H9 (cell line): ENCODE measurements at regions not wholly inside any gene's neighbourhood (a gene's known extent, or its start where the extent isn't known, plus 50 kb on each side); places are given as distances from the start of the nearest gene placed in this dataset.
"Not testable (repeated sequence)": the region's sequence is repeated elsewhere in the genome, so short reads cannot be mapped to it uniquely, and the experiment has no call there.

Source experiments
- DNase-seq: peaks from one replicate; pipeline ENCODE4 v3.0.0-alpha.2; 2017
- H2AFZ ChIP-seq: one replicate; pipeline ENCODE4 v1.6.1; 2013; ENCODE audit warnings: mild to moderate bottlenecking, low read length, control low read depth, moderate library complexity
- H2AK5ac ChIP-seq: 2 replicates; pipeline ENCODE4 v1.6.1; 2013; ENCODE audit warnings: low read length, control low read depth, mixed read lengths; ENCODE audit not compliant: insufficient read length
- H2BK120ac ChIP-seq: one replicate; pipeline ENCODE4 v1.6.1; 2013; ENCODE audit warnings: low read depth, mild to moderate bottlenecking, low read length, control low read depth, inconsistent platforms; ENCODE audit not compliant: poor library complexity, severe bottlenecking
- H2BK12ac ChIP-seq: 2 replicates; pipeline ENCODE4 v1.6.1; 2013; ENCODE audit warnings: low read length, control low read depth, mixed read lengths, low read depth; ENCODE audit not compliant: insufficient read length
- H2BK15ac ChIP-seq: 2 replicates; pipeline ENCODE4 v1.6.1; 2013; ENCODE audit warnings: low read depth, low read length, control low read depth
- H2BK20ac ChIP-seq: one replicate; pipeline ENCODE4 v1.6.1; 2013; ENCODE audit warnings: low read depth, mild to moderate bottlenecking, low read length, control low read depth, inconsistent platforms; ENCODE audit not compliant: poor library complexity, severe bottlenecking
- H2BK5ac ChIP-seq: 2 replicates; pipeline ENCODE4 v1.6.1; 2013; ENCODE audit warnings: low read length, control low read depth, mixed read lengths; ENCODE audit not compliant: insufficient read length
- H3K14ac ChIP-seq: 2 replicates; pipeline ENCODE4 v1.6.1; 2013; ENCODE audit warnings: low read length, control low read depth; ENCODE audit not compliant: insufficient read depth
- H3K18ac ChIP-seq: 2 replicates; pipeline ENCODE4 v1.6.1; 2013; ENCODE audit warnings: low read depth, mild to moderate bottlenecking, mixed read lengths, low read length, control low read depth; ENCODE audit not compliant: insufficient read length
- H3K23ac ChIP-seq: 2 replicates; pipeline ENCODE4 v1.6.1; 2013; ENCODE audit warnings: low read length, control low read depth, mixed read lengths, low read depth; ENCODE audit not compliant: insufficient read length
- H3K23me2 ChIP-seq: 2 replicates; pipeline ENCODE4 v1.6.1; 2013; ENCODE audit warnings: low read depth, mild to moderate bottlenecking, mixed read lengths, low read length, control low read depth; ENCODE audit not compliant: insufficient read length, poor library complexity, severe bottlenecking
- H3K27ac ChIP-seq: 2 replicates; pipeline ENCODE4 v1.5.1; 2013; ENCODE audit warnings: low read length, control low read depth, mixed read lengths, low read depth; ENCODE audit not compliant: insufficient read length
- H3K27me3 ChIP-seq: 2 replicates; pipeline ENCODE4 v1.6.1; 2013; ENCODE audit warnings: low read length, control low read depth, inconsistent platforms; ENCODE audit not compliant: insufficient read depth
- H3K4ac ChIP-seq: 2 replicates; pipeline ENCODE4 v1.6.1; 2013; ENCODE audit warnings: low read depth, mild to moderate bottlenecking, control low read depth, inconsistent platforms, low read length, moderate library complexity
- H3K4me1 ChIP-seq: 2 replicates; pipeline ENCODE4 v1.6.1; 2013; ENCODE audit warnings: low read length, control low read depth, inconsistent platforms; ENCODE audit not compliant: insufficient read depth
- H3K4me2 ChIP-seq: 2 replicates; pipeline ENCODE4 v1.6.1; 2013; ENCODE audit warnings: low read length, control low read depth, mixed read lengths; ENCODE audit not compliant: insufficient read length, insufficient read depth
- H3K56ac ChIP-seq: 2 replicates; pipeline ENCODE4 v1.6.1; 2013; ENCODE audit warnings: low read depth, mild to moderate bottlenecking, mixed read lengths, low read length, control low read depth; ENCODE audit not compliant: insufficient read length
- H3K79me1 ChIP-seq: 2 replicates; pipeline ENCODE4 v1.6.1; 2013; ENCODE audit warnings: low read depth, mild to moderate bottlenecking, moderate library complexity, low read length, control low read depth, inconsistent platforms; ENCODE audit not compliant: insufficient read depth, poor library complexity, severe bottlenecking
- H3K79me2 ChIP-seq: 2 replicates; pipeline ENCODE4 v1.6.1; 2013; ENCODE audit warnings: low read length, control low read depth, inconsistent platforms; ENCODE audit not compliant: insufficient read depth
- H3K9ac ChIP-seq: 2 replicates; pipeline ENCODE4 v1.6.1; 2013; ENCODE audit warnings: low read length, control low read depth, mixed read lengths; ENCODE audit not compliant: insufficient read length; ENCODE audit errors: extremely low read depth
- H3K9me3 ChIP-seq: one replicate; pipeline ENCODE4 v1.6.1; 2013; ENCODE audit warnings: low read depth, low read length, inconsistent platforms; ENCODE audit not compliant: control insufficient read depth
- H3T11ph ChIP-seq: one replicate; pipeline ENCODE4 v1.6.1; 2013; ENCODE audit warnings: mild to moderate bottlenecking, low read length, control low read depth, inconsistent platforms
- H4K20me1 ChIP-seq: one replicate; pipeline ENCODE4 v1.6.1; 2013; ENCODE audit not compliant: control insufficient read depth, insufficient read length, insufficient read depth
- H4K5ac ChIP-seq: 2 replicates; pipeline ENCODE4 v1.6.1; 2013; ENCODE audit warnings: low read depth, mild to moderate bottlenecking, mixed read lengths, low read length, control low read depth; ENCODE audit not compliant: insufficient read length
- H4K8ac ChIP-seq: replicated peaks from 2 replicates; pipeline ENCODE4 v1.6.1; 2013; ENCODE audit warnings: low read length, control low read depth, mixed read lengths, low read depth; ENCODE audit not compliant: insufficient read length
- H4K91ac ChIP-seq: 2 replicates; pipeline ENCODE4 v1.6.1; 2013; ENCODE audit warnings: low read depth, mild to moderate bottlenecking, moderate library complexity, mixed read lengths, low read length, control low read depth; ENCODE audit not compliant: insufficient read length
- H3K27ac Mint-ChIP-seq, 3 experiments: 2 replicates in 2 of 3; 3 replicates in 1 of 3; pipeline ENCODE4 v1.8.0; 2020 to 2021; ENCODE audit warnings: mixed read lengths in 3 of 3, mild to moderate bottlenecking in 1 of 3, moderate library complexity in 1 of 3
- H3K27me3 Mint-ChIP-seq: 2 replicates; pipeline ENCODE4 v1.8.0; 2021; ENCODE audit warnings: low read depth, mild to moderate bottlenecking, moderate library complexity, mixed read lengths
- H3K36me3 Mint-ChIP-seq, 3 experiments: 2 replicates in 2 of 3; 3 replicates in 1 of 3; pipeline ENCODE4 v1.8.0; 2020 to 2021; ENCODE audit warnings: low read depth in 3 of 3, mixed read lengths in 3 of 3; ENCODE audit not compliant: insufficient read depth in 1 of 3
- H3K4me1 Mint-ChIP-seq, 2 experiments: 2 replicates each; pipeline ENCODE4 v1.8.0; 2020; ENCODE audit warnings: mixed read lengths in 2 of 2
- H3K4me3 Mint-ChIP-seq, 2 experiments: 2 replicates in 1 of 2; 3 replicates in 1 of 2; pipeline ENCODE4 v1.8.0; 2020 to 2021; ENCODE audit warnings: mild to moderate bottlenecking in 2 of 2, mixed read lengths in 2 of 2, moderate library complexity in 1 of 2
- H3K9me3 Mint-ChIP-seq, 2 experiments: 2 replicates in 1 of 2; 3 replicates in 1 of 2; pipeline ENCODE4 v1.8.0; 2020; ENCODE audit warnings: mild to moderate bottlenecking in 2 of 2, mixed read lengths in 2 of 2, moderate library complexity in 1 of 2
- WGBS: extraction: QIAGEN DNeasy Blood & Tissue Kit; methylation state at CpG from one replicate; pipeline ENCODE4 v1.1.7; 2013; ENCODE audit warnings: missing lambda C conversion rate, low lambda C conversion rate, mixed read lengths; ENCODE audit not compliant: insufficient read length; ENCODE audit errors: extremely low coverage; 5-methylcytosine and 5-hydroxymethylcytosine counted together
- TF ChIP-seq, protein P1 (sequence below): fragments of 200-600 bp; sonication (generic); conservative IDR thresholded peaks from 3 replicates; pipeline ENCODE4 v1.8.0; 2021; ENCODE audit warnings: antibody characterized with exemption, mild to moderate bottlenecking

DNA sequence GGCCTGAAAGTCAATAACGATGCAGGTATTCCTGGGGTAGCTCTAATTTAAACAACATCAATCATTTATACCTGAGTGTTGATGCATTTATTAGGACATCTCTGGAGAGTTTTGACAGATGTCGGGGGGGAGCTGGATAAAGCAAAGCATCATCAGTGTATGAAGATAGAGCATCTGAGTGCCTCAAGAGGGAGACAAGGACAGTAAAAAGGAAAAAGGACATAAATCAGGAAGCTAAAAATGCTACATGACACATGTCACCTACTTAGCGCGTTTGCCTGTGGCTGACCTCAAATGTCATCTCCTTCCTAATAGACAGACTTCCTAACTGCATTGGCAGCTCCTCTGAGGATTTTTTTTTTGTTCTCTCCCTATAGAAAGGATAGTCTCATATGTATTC is 259.5 kb upstream of the PKP2 start:
- H2BK15ac ChIP-seq: no peak overlapping the region
- H3K4ac ChIP-seq: no peak overlapping the region
- no peak for DNase-seq
- no peak overlapping the region for H3K23ac ChIP-seq
- Mint-ChIP-seq H3K36me3 (peaks cover 3 to 17% (median 11%) of the 10 kb centered on the region in 3 experiments; a peak in 6 of 7 replicates), H3K27me3 (no peaks in the 10 kb centered on the region; the same call in 1 of the 2 replicates), H3K9me3 (peaks cover 38 to 47% of the 10 kb centered on the region in 2 experiments), H3K27ac (no peak overlapping the region), H3K4me1 (no peaks in the 10 kb centered on the region), H3K4me3 (no peak overlapping the region)
- H3K79me1 ChIP-seq: no peaks in the 10 kb centered on the region
- no peak overlapping the region for H3K27ac ChIP-seq
- TF ChIP-seq, protein P1, sequence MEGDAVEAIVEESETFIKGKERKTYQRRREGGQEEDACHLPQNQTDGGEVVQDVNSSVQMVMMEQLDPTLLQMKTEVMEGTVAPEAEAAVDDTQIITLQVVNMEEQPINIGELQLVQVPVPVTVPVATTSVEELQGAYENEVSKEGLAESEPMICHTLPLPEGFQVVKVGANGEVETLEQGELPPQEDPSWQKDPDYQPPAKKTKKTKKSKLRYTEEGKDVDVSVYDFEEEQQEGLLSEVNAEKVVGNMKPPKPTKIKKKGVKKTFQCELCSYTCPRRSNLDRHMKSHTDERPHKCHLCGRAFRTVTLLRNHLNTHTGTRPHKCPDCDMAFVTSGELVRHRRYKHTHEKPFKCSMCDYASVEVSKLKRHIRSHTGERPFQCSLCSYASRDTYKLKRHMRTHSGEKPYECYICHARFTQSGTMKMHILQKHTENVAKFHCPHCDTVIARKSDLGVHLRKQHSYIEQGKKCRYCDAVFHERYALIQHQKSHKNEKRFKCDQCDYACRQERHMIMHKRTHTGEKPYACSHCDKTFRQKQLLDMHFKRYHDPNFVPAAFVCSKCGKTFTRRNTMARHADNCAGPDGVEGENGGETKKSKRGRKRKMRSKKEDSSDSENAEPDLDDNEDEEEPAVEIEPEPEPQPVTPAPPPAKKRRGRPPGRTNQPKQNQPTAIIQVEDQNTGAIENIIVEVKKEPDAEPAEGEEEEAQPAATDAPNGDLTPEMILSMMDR: no peak
- no peaks in the 10 kb centered on the region for H3K4me1 ChIP-seq
- WGBS: no CpG with 5 or more reads among the region's 4 CpGs
- no peak overlapping the region for H2BK5ac ChIP-seq
- H3K9ac ChIP-seq: no peak overlapping the region
- H4K5ac ChIP-seq: no peak overlapping the region
- H3K18ac ChIP-seq: no peak overlapping the region
- no peak overlapping the region for H3K14ac ChIP-seq
- H3K27me3 ChIP-seq: no peaks in the 10 kb centered on the region
- no peaks in the 10 kb centered on the region for H4K20me1 ChIP-seq
- no peak overlapping the region for H3K4me2 ChIP-seq
- no peak overlapping the region for H2BK20ac ChIP-seq
- H4K91ac ChIP-seq: no peak overlapping the region
- no peak overlapping the region for H2BK120ac ChIP-seq
- H3K56ac ChIP-seq: no peak overlapping the region
- H2AFZ ChIP-seq: no peak overlapping the region
- no peak overlapping the region for H3T11ph ChIP-seq
- H3K9me3 ChIP-seq: peaks cover 18% of the 10 kb centered on the region
- no peak overlapping the region for H4K8ac ChIP-seq
- no peak overlapping the region for H2BK12ac ChIP-seq
- no peaks in the 10 kb centered on the region for H3K79me2 ChIP-seq
- no peak overlapping the region for H2AK5ac ChIP-seq
- no peaks in the 10 kb centered on the region for H3K23me2 ChIP-seq

DNA sequence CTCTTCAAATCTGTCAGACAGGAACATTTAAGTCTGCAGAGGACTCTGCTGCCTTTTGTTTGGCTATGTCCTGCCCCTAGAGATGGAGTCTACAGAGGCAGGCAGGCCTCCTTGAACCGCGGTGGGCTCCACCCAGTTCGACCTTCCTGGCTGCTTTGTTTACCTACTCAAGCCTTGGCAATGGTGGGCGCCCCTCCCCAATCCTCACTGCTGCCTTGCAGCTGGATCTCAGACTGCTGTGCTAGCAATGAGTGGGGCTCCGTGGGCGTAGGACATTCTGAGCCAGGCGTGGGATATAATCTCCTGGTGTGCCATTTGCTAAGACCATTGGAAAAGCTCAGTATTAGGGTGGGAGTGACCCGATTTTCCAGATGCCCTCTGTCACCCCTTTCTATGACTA is 250.7 kb upstream of the PKP2 start:
- H2BK5ac ChIP-seq, H3K4me1 ChIP-seq, H3K18ac ChIP-seq, H3K4ac ChIP-seq, H3K27ac Mint-ChIP-seq, H3K4me3 Mint-ChIP-seq, H3K27me3 Mint-ChIP-seq, H3K14ac ChIP-seq, H3K27ac ChIP-seq, H3K56ac ChIP-seq, H3K79me2 ChIP-seq, H4K20me1 ChIP-seq, H3K4me1 Mint-ChIP-seq, H3K9ac ChIP-seq, H3K27me3 ChIP-seq, H2BK15ac ChIP-seq, H2BK12ac ChIP-seq, H3T11ph ChIP-seq, H3K79me1 ChIP-seq, H3K23me2 ChIP-seq, H3K4me2 ChIP-seq, H2BK20ac ChIP-seq, DNase-seq, H3K23ac ChIP-seq, H4K91ac ChIP-seq, H2AK5ac ChIP-seq, H2BK120ac ChIP-seq, H2AFZ ChIP-seq, H4K5ac ChIP-seq, H4K8ac ChIP-seq: not testable (repeated sequence)
- peaks cover 24% of the 10 kb centered on the region for H3K9me3 ChIP-seq
- Mint-ChIP-seq H3K36me3 (peaks cover 11 to 23% (median 15%) of the 10 kb centered on the region in 3 experiments), H3K9me3 (peaks cover 53 to 58% of the 10 kb centered on the region in 2 experiments)
- WGBS: no CpG with 5 or more reads among the region's 8 CpGs
